Progenitor cell of endocrine pancreas (in vitro differentiated cells): ENCODE measurements at regions not wholly inside any gene's neighbourhood (a gene's known extent, or its start where the extent isn't known, plus 50 kb on each side); places are given as distances from the start of the nearest gene placed in this dataset.
A peak's percentile ranks its signal among the peaks of the same experiment; 100 is the strongest.

ENCODE experiments used
- DNase-seq: peaks from one replicate; pipeline ENCODE4 v3.0.0; 2021; ENCODE audit warnings: low spot score; ENCODE audit not compliant: unreplicated experiment
- H3K27ac Mint-ChIP-seq: 2 replicates; pipeline ENCODE4 v1.8.0; 2021; ENCODE audit warnings: mild to moderate bottlenecking, moderate library complexity, mixed read lengths
- H3K27me3 Mint-ChIP-seq: 2 replicates; pipeline ENCODE4 v1.8.0; 2021; ENCODE audit warnings: mixed read lengths
- H3K36me3 Mint-ChIP-seq: 2 replicates; pipeline ENCODE4 v1.8.0; 2022; ENCODE audit warnings: mixed read lengths; ENCODE audit not compliant: insufficient read depth
- H3K4me1 Mint-ChIP-seq: 2 replicates; pipeline ENCODE4 v1.8.0; 2021; ENCODE audit warnings: low read depth, mixed read lengths
- H3K4me3 Mint-ChIP-seq: 2 replicates; pipeline ENCODE4 v1.8.0; 2021; ENCODE audit warnings: low read depth, mild to moderate bottlenecking, moderate library complexity, mixed read lengths
- H3K9me3 Mint-ChIP-seq: 2 replicates; pipeline ENCODE4 v1.8.0; 2021; ENCODE audit warnings: low read depth, mixed read lengths
- CTCF ChIP-seq: fragments of 200-600 bp; sonication (generic); IDR thresholded peaks from one replicate; pipeline ENCODE4 v1.5.0; 2021; ENCODE audit warnings: antibody characterized with exemption, mild to moderate bottlenecking; ENCODE audit not compliant: unreplicated experiment

GRCh38 chr5:103441523-103441922 lies 121.1 kb downstream of the NUDT12 start:
- no peak overlapping the region for H3K4me3 Mint-ChIP-seq
- no peaks in the 10 kb centered on the region for H3K36me3 Mint-ChIP-seq
- peak; percentile 48 for TF ChIP-seq CTCF
- H3K27ac Mint-ChIP-seq: no peak overlapping the region
- peaks cover 8% of the 10 kb centered on the region for H3K4me1 Mint-ChIP-seq
- H3K27me3 Mint-ChIP-seq: no peaks in the 10 kb centered on the region
- no peak for DNase-seq
- H3K9me3 Mint-ChIP-seq: peaks cover 20% of the 10 kb centered on the region

GRCh38 chr5:103439007-103439406 lies 123.6 kb downstream of the NUDT12 start:
- Mint-ChIP-seq H3K36me3 (no peaks in the 10 kb centered on the region), H3K9me3 (peaks cover 20% of the 10 kb centered on the region), H3K4me1 (peaks cover 3% of the 10 kb centered on the region), H3K27ac (no peak overlapping the region), H3K27me3 (no peaks in the 10 kb centered on the region), H3K4me3 (no peak overlapping the region)
- no peak for TF ChIP-seq CTCF
- DNase-seq: no peak

GRCh38 chr5:103436656-103437055 lies 125.9 kb downstream of the NUDT12 start:
- Mint-ChIP-seq H3K27me3 (no peaks in the 10 kb centered on the region), H3K27ac (no peak overlapping the region), H3K4me3 (no peak overlapping the region), H3K9me3 (peaks cover 15% of the 10 kb centered on the region), H3K36me3 (no peaks in the 10 kb centered on the region), H3K4me1 (peaks cover 3% of the 10 kb centered on the region)
- no peak for DNase-seq
- no peak for TF ChIP-seq CTCF

GRCh38 chr5:103436112-103436511 lies 126.5 kb downstream of the NUDT12 start:
- peaks cover 3% of the 10 kb centered on the region for H3K4me1 Mint-ChIP-seq
- H3K27ac Mint-ChIP-seq: no peak overlapping the region
- no peak overlapping the region for H3K4me3 Mint-ChIP-seq
- no peaks in the 10 kb centered on the region for H3K36me3 Mint-ChIP-seq
- peaks cover 15% of the 10 kb centered on the region for H3K9me3 Mint-ChIP-seq
- no peaks in the 10 kb centered on the region for H3K27me3 Mint-ChIP-seq
- no peak for DNase-seq
- no peak for TF ChIP-seq CTCF

- H3K36me3 Mint-ChIP-seq: no peaks in the 10 kb centered on the region
- TF ChIP-seq CTCF: no peak
- no peaks in the 10 kb centered on the region for H3K27me3 Mint-ChIP-seq
- DNase-seq: no peak
- no peak overlapping the region for H3K4me3 Mint-ChIP-seq
- no peak overlapping the region for H3K27ac Mint-ChIP-seq
- H3K4me1 Mint-ChIP-seq: peaks cover 3% of the 10 kb centered on the region
- peaks cover 15% of the 10 kb centered on the region for H3K9me3 Mint-ChIP-seq
Measured at GRCh38 chr5:103435136-103435889, 127.3 kb downstream of the NUDT12 start.
